HG03565 (cell line): ENCODE measurements at regions not wholly inside any gene's neighbourhood (a gene's known extent, or its start where the extent isn't known, plus 50 kb on each side); places are given as distances from the start of the nearest gene placed in this dataset.

Experiments used
- ATAC-seq: cut with Tn5 transposase; IDR thresholded peaks from one replicate; pipeline ENCODE4 v1.9.1; 2021; ENCODE audit warnings: mild to moderate bottlenecking, moderate library complexity; ENCODE audit not compliant: unreplicated experiment

GRCh38 chr6:2542101-2542857 lies 208.4 kb downstream of the MYLK4 start:
- no peak for ATAC-seq

GRCh38 chr6:2536451-2536850 lies 214.3 kb downstream of the MYLK4 start:
- no peak for ATAC-seq

- ATAC-seq, result no peak
Observed at GRCh38 chr6:2535506-2535905, 215.2 kb downstream of the MYLK4 start.

GRCh38 chr6:2534406-2535042 lies 216.2 kb downstream of the MYLK4 start:
- ATAC-seq, result no peak

- no peak for ATAC-seq
Observed at GRCh38 chr6:2531426-2532215, 219.1 kb downstream of the MYLK4 start.

GRCh38 chr6:2529211-2529719 lies 221.5 kb downstream of the MYLK4 start:
- ATAC-seq, result no peak

- no peak for ATAC-seq
Observed at GRCh38 chr6:2528156-2528555, 222.6 kb downstream of the MYLK4 start.

GRCh38 chr6:2526766-2527165 lies 224.0 kb downstream of the MYLK4 start:
- ATAC-seq, result no peak

GRCh38 chr6:2524090-2524489 lies 226.6 kb downstream of the MYLK4 start:
- ATAC-seq, result no peak

- no peak for ATAC-seq
Observed at GRCh38 chr6:2523061-2523460, 227.7 kb downstream of the MYLK4 start.

GRCh38 chr6:2522521-2522920 lies 228.2 kb downstream of the MYLK4 start:
- ATAC-seq, result no peak

- no peak for ATAC-seq
Observed at GRCh38 chr6:2517855-2518473, 232.8 kb downstream of the MYLK4 start.

GRCh38 chr6:2517401-2517800 lies 233.3 kb downstream of the MYLK4 start:
- no peak for ATAC-seq

- no peak for ATAC-seq
Observed at GRCh38 chr6:2516059-2516458, 234.7 kb downstream of the MYLK4 start.

GRCh38 chr6:2514965-2515543 lies 235.7 kb downstream of the MYLK4 start:
- no peak for ATAC-seq

GRCh38 chr6:2512802-2513201 lies 237.9 kb downstream of the MYLK4 start:
- no peak for ATAC-seq

- no peak for ATAC-seq
Observed at GRCh38 chr6:2510316-2510715, 240.4 kb downstream of the MYLK4 start.

- ATAC-seq, result no peak
Observed at GRCh38 chr6:2509711-2510110, 241.0 kb downstream of the MYLK4 start.

- ATAC-seq, result no peak
Observed at GRCh38 chr6:2508071-2508470, 242.7 kb downstream of the MYLK4 start.

- ATAC-seq, result no peak
Observed at GRCh38 chr6:2507521-2508037, 243.1 kb downstream of the MYLK4 start.

GRCh38 chr6:2507016-2507415 lies 243.7 kb downstream of the MYLK4 start:
- ATAC-seq, result no peak
